DMS 273 (cell line): ENCODE measurements at regions not wholly inside any gene's neighbourhood (a gene's known extent, or its start where the extent isn't known, plus 50 kb on each side); places are given as distances from the start of the nearest gene placed in this dataset.
"Not testable (repeated sequence)": the region's sequence is repeated elsewhere in the genome, so short reads cannot be mapped to it uniquely, and the experiment has no call there.

Source experiments
- DNase-seq: peaks from one replicate; lab custom pipeline; 2025; ENCODE audit not compliant: unreplicated experiment; lab: John Stamatoyannopoulos, UW

DNA sequence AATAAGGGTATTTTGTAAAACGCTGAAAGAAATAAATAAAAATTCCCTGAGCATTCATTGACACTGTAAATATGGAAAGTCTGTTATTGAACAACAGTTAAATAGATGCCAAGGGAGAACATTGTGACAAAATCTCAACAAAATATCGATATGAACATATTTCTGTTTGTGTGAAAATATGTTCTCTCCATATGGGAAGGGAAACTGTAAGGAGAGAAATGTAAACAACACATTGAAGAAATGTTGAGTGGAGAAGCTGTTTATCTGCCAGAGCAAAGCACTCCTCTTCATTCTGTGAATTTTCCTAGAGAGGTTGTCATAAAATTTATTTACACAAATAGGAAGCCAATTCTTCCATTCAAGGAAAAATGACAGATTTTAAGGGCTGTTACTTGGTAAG lies 57.1 kb upstream of the EOMES start:
- no peak for DNase-seq

DNA sequence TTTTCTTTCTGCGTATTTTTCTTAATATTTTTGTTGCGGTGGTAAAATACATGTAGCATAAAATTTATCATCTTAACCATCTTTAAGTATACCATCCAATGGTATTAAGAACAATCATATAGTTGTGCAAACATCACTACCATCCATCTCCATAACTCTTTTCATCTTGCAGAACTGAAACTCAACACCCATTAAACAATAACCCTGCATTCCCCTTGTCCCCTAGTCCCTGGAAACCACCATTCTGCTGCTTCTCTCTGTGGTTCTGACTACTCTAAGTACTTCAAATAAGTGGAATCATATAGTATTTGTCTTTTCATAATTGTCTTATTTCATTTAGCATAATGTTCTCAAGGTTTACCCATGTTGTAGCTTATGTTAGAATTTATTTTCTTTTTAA lies 67.3 kb upstream of the EOMES start:
- DNase-seq: no peak

DNA sequence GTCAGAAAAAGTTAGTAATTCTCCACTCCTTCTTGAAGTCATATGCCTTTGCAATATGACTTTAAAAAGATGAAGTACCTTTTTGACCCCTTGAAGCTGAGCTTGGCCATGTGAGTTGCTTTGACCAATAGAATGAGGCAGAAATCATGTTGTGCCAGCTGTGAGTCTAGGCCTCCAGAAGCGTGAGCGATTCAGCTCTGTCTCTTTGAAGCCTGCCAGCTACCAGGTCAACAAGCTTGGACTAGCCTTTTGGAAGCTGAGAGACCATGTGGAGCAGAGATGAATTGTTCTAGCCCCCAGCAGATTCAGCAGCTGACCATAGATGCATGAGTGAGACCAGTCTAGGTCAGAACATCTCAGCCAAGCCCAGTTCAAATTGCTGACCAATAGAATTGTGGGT lies 69.8 kb upstream of the EOMES start:
- DNase-seq: peak; percentile 4

DNA sequence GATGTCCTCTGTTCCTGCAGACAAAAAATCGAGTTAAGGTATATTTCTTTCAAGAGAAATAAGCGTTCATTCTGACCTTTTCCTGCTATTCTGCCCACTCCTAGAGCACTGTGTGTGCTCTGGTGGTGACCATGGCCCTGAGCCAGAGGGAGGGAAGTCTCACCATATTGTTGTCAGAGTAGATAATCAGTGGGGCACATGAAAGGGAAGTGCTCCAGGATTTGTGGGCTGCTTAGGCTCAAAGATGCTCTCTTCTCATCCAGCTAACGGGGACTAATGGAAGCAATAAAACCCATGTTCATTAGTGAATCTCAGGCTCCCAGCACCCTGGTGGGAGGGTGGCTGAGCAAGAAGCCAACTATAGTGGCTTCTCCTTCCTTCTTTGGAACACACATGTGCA lies 70.7 kb upstream of the EOMES start:
- no peak for DNase-seq

DNA sequence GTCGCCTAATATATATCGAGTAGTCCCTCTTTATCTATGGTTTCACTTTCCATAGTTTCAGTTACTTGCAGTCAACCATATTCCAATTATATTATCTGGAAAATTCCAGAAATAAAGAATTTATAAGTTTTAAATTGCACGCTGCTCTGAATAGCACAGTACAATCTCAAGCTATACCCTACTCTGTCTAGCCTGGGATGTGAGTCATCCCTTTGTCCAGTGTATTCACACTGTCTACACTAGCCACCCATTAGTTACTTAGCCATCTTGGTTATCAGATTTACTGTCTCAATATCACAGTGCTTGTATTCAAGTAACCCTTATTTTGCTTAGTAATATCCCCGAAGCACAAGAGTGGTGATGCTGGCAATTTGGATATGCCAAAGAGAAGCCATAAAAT lies 72.1 kb upstream of the EOMES start:
- no peak for DNase-seq

DNA sequence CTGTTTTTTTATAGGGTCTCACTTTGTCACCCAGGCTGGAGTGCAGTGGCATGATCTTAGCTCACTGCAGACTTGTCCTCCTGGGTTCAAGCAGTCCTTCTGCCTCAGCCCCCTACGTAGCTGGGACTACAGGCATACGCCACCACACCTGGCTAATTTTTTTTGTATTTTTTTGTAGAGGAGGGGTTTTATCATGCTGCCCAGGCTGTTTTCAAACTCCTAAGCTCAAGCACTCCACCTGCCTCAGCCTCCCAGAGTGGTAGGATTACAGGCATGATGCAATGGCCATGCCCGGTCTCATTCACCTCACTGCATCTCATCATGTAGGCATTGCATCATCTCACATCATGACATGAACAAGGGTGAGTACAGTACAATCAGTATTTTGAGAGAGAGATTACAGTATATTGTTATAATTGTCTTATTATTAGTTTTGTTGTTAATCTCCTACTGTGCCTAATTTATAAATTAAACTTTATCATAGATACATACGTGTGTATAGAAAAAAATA lies 74.3 kb upstream of the EOMES start:
- no peak for DNase-seq

DNA sequence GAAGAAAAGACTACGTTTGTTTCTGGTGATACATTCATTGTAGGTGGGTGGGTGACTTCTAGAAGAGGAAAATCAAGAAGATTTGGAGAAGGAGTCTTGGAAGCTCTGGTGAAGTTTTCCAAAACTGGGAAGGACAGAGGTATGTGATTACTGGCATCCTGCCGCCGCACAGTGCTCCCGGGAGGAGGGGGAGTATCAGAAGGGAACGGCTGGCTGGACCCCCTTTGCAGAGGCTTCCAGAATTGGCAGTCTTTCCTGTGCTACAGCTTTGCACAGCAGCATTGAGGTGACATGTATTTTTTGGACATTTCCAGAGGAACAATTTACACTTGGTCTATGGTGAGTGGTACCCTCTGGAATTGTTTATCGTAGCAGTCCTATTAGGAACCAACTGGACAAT lies 75.7 kb upstream of the EOMES start:
- DNase-seq: no peak

DNA sequence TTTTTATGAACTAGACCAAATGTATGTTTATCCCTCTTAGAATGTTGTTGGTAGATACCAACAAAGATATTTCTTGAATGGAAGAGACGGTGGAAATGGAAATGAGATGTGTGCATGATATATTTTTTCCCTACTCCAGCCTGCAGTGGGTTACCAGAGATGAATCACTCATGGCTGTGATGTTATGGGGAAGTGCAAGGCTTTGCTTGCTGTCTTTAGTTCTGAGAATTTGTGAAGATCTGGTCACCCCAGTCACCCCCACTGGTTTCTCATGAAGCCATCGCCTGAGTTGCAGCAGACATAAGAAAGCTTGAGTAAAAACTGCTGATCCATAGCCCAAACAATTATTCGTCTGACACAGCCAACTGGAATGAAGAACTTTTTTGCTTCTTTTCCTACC lies 78.1 kb upstream of the EOMES start:
- DNase-seq: no peak

DNA sequence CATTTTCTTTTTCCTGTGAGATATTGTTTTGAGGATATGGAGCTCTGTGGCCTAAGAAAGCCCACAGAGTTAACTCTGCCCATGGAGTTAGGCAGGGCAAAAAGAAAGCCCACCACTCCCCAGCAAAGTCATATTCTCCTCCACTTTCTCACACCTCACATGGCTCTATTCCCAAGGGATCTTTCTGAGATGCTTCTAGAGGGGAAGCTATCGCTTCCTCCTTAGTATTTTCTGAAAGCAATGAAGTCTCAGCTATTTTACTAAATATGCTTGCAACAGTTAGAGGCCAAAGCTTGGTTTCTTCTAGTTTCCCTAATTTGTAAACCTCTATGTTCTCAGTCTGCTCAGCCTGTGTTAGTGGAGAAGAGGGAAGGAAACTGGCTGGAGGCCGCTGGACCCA lies 80.3 kb upstream of the EOMES start:
- DNase-seq: no peak

DNA sequence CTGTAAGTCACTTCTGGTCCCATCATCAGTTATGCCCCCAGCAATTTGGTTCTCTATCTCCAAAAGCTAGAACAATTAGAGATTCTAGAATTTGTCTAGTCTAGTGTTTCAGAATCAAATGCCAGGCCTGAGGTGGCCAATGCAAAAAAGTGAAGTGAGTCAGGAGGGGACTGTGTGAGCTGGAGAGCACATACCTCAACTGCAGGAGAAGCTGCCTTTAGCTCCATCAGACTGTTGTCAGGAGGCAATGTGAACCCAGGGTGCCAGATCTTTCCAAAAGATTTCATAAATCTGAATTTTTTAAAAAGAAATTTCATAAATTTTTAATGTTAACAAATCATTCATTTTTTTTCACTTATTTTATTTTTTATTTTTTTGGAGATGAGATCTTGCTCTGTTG lies 80.7 kb upstream of the EOMES start:
- DNase-seq: no peak

DNA sequence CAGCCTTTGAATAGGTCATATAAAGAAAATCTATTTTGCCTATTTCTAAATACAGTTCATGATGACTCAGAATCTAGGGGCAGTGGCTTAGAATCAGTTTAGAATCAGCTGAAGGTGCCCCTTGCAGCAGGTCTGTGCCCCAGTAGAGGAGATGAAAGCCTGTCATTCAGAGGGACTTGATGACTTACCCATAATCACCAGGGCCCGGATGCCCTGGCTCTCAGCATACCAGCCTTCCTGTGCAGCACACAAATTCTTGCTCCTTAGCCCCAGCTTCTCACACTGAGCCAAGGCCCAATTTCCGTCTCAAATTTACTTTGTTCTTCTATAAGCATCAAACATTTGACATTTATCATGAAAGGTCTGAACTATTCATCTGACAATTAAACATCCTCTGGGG lies 83.2 kb upstream of the EOMES start:
- DNase-seq: no peak

DNA sequence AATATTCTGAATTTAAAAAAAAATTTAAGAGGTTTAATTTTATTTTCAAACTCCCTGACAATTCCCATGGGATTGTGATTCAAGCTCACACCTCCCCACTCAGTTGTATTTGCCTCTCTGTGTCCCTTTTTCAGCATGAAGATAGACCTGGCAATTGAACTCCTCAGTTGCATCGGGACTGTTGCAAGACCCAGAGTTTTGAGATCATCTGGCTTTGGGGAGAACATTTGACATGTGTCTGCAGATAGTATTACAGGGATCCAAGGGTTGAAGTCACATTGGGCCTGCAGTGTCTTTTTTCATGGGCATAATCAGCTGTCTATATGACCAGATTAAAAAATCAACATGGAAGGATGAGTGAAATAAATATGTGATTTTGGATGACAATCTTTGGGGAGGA lies 91.1 kb upstream of the EOMES start:
- DNase-seq: no peak

DNA sequence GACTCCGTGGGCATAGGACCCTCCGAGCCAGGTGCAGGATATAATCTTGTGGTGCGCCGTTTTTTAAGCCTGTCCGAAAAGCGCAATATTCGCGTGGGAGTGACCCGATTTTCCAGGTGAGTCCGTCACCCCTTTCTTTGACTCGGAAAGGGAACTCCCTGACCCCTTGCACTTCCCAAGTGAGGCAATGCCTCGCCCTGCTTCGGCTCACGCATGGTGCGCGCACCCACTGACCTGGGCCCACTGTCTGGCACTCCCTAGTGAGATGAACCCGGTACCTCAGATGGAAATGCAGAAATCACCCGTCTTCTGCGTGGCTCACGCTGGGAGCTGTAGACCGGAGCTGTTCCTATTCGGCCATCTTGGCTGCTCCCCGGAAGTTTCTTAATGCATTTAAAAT lies 99.5 kb upstream of the EOMES start:
- not testable (repeated sequence) for DNase-seq

DNA sequence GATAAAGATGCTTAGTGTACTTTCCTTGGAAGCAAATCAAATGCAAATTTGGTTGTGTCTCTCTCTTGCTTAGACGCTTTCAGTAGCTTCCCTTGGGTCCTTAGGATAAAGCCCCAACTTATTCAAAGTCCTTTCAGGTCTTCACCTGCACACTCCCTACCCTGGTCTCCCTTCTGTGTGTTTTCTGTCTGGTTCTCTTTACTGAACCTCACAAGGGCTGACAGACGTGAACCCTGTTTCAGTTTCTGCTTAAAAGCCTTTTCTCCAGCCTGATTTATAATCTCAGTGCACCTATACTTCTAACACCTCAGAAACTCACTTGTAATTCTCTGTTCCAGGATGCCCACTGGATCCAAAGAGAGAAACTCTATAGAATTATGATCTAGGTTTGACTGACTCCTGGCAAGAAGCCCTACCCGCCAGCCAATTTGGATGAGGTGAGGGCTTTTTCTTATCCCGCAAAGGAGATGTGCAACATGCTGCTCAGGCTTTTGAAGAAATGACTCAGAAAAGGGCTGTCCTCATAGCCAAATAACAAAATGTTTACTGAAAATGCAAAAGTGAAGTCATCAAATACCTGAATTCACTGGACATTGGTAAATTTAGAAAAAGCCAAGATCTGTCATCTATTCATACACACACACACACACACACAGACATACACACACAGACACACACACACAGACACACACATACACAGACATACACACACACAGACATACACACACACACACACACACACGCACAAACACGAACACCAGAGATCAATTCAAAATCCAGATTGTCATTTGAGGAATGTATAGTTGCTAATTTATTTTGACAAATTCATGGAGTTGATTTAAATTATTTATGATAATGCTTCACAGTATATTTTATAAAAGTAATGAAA lies 102.4 kb upstream of the EOMES start:
- no peak for DNase-seq

DNA sequence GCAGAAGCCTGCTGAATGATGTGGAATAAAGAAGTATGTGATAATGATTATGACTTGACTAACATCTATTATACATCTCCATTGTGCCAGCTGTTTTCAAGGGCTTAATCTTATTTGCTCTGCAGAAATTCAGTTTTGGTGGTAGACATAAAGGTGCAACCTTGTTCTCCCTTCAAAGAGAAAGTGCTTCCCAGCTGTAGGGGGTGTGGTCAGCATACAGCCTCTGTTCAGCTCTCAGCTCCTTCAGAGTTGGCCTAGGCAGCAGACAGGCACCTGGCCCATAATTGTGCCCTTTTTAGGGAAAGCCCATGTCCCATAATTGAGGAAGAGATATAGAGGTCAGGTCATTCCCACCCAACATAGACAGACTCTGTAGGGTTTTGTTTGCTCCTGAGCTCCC lies 104.3 kb upstream of the EOMES start:
- no peak for DNase-seq

DNA sequence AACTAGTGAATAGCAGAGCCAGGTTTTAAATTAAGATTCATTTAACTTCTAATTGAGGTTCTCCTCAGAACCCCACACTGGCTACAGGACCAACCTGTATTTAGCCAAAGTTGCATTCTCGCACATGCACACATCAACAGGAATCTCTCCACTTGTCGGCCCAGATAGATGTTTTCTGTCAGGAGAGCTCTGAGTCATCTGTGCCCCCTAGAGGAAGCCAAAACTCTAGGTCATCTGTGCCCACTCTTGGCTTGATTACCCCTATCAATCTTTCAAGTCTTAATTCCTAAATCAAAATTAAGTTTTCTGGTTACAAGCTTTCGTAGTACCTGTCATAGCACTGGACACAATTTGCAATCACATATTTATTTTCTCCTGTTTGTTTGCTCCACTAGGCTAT lies 104.9 kb upstream of the EOMES start:
- DNase-seq: no peak

DNA sequence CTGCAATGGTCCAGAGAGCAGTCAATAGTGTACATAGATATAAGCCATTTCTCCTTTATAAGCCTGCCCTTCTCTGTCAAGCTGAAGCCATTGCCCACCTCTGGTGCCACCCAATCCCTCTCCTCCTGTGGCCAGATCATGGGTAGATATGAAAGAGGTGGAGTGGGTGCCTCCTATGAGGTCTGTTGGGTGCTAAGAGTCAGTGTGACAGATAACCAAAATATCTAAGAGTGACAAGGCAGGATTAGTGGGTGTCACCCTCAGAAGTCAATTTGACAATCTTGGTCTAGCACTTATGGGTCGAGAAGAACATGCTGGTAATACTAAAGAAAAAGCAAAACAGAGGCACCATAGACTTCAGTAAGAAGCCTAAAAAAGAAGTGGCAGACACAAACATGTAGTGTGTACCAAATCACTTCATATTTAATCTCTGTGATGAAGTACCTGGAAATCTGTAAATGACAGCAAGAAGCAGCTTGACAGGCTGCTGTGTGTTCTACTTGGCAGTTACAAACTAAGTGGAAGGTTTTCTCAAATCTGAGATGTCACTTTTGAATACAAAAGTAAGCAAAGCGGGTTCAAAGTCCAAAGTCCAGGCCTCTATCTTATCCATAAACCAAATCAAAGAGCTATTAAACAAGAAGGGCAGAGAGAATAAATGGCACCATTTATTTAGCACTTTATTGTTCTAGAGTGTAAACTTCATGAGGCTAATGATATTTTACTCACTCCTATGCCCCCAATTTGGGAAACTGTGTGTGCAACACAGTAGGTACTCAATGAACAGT lies 118.9 kb upstream of the EOMES start:
- DNase-seq: no peak

DNA sequence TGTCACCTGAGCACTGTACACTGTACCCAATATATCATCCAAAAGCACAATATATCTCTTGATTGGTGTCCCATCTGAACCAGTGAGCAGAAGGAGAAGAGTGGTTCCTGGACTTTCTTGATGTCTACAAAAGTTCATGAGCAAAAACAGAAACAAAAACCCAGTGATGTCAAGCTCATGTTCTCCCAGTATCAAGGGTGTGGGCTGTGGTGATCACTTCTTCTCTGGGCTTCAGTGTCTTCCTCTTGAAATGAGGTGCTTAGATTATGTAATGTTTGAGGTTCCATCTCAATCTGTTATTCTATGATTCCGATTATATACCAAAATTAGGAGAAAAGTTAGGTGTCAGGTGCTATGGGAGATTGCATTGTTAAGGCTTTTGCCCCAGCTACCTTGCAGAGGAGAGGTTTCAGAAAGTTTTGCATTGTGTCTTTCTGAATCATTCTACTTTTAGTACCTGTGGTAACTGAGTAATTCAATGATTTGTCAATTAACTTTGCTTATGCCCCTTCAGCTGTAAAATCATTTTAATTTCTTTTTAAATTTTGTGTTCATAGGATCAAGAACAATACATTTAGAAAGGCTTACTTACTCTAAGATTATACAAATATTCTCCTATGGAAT lies 122.0 kb upstream of the EOMES start:
- DNase-seq: no peak

DNA sequence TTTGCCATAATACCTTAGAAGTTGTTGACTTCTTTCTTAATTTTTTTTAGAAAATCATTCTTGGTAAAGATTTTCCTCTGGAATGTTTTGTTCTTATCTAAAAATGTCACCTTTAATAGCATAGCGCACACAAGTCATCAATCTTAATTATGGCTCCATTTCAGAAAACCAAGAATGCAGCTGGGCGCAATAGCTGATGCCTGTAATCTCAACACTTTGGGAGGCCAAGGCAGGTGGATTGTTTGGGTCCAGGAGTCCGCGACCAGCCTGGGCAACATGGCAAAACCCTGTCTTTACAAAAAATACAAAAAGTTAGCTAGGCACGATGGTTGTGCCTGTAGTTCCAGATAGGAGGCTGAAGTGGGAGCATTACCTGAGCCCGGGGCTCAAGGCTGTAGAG lies 125.6 kb upstream of the EOMES start:
- no peak for DNase-seq

DNA sequence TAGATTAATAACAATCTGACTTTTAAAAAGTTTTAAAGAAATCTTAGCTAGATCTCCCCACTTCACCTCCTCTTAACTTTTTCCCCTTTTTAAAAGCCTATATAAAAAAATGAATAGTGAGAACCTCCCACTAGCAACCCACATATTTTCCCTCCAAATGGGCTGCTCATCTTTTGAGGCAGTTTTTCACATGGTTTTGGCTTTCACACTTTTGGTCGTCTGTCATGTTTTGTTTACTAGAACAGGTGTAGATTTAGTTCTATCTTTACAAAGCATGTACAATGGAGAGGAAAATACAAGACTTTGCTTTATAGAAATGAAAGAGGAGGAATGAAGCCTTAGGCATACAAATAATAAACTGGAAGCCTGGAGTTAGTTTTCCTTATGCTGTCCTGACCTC lies 126.7 kb upstream of the EOMES start:
- DNase-seq: no peak

DNA sequence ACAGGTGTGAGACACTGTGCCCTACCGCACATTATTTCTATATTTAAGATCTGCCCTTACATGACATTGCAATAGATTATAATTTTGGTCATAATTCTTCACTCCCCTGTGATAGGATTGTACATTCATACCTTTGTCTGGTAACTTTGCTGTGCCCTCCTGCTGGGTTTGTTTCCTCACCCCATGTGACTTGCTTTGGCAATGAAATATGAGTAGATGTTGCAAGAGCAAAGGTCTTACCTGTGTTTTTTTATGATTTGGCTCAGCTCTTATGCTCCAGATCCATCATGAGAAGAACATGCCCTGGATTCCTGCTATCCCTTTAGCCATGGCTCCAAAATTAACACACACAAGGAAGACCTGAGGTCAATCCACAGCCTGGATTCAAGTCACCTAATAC lies 137.7 kb upstream of the EOMES start:
- DNase-seq: no peak
